Anterior cingulate cortex (tissue), 58 donors: ENCODE measurements at regions not wholly inside any gene's neighbourhood (a gene's known extent, or its start where the extent isn't known, plus 50 kb on each side); places are given as distances from the start of the nearest gene placed in this dataset.

Experiments used
- DNase-seq, 58 donors: peaks; one replicate each; lab custom pipeline; 2025; lab: John Stamatoyannopoulos, UW

- DNase-seq: no peak
Observed at GRCh38 chr6:53744321-53744720, 50.5 kb upstream of the LRRC1 start.

DNA sequence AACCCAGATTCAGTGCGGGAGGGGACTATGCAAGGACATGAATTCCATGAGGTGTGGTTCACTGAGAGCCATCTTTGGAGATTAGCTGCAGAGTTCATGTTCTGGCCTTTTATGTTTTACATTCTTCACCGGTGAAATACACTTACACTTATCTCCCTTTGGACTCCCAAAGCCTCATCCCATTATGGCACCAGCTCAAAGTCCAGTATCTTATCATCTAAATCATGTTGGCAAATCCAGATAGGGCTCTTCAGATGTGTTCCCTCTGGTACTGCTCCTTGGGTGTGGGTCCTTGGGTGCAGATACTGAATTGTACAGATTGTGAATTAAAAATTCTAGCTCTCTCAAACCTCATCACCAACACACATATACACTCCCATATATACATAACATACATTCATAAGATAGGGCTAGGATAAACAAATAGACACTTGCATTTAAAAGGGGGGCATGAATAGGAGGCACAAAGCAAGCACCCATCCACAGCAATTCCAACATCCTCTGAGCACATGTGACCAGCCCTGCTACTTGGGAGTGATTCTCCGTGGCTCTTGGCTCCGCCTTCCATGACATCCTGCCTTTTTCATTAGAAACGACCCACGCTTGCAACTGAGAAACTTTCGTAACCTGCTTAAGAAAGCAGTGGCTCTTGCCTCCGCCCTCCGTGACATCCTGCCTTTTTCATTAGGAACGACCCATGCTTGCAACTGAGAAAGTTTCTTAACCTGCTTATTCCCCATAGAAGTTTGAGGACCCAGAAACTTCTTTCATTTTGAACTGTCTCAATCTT lies 53.6 kb upstream of the LRRC1 start:
- no peak for DNase-seq

- DNase-seq: no peak
Observed at GRCh38 chr6:53737746-53738145, 57.1 kb upstream of the LRRC1 start.

GRCh38 chr6:53735896-53736295 lies 58.9 kb upstream of the LRRC1 start:
- DNase-seq: no peak

GRCh38 chr6:53734473-53735299 lies 60.1 kb upstream of the LRRC1 start:
- DNase-seq: peak in 2 of 58 donors; percentile 0 to 2

- DNase-seq: no peak
Observed at GRCh38 chr6:53731866-53732636, 62.8 kb upstream of the LRRC1 start.

DNA sequence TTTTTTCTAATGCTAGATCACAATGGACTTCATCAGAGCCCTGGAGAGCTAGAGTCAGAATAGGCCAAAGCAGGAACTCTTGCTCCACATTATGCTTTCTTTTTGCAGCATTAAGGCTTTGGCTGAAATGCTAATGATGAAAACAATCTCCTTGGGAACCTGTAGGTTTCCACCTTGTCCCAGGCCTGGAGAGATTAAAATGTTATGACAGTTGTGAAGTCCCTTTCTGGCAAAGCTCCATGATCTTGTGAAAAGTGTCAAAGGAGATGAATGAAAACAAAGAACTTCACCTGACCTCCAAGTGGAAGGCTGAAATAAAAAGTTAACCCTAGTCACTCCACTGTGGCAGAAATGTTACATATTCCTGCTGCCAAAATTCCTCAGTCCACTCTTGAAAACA lies 64.0 kb upstream of the LRRC1 start:
- DNase-seq: no peak

DNA sequence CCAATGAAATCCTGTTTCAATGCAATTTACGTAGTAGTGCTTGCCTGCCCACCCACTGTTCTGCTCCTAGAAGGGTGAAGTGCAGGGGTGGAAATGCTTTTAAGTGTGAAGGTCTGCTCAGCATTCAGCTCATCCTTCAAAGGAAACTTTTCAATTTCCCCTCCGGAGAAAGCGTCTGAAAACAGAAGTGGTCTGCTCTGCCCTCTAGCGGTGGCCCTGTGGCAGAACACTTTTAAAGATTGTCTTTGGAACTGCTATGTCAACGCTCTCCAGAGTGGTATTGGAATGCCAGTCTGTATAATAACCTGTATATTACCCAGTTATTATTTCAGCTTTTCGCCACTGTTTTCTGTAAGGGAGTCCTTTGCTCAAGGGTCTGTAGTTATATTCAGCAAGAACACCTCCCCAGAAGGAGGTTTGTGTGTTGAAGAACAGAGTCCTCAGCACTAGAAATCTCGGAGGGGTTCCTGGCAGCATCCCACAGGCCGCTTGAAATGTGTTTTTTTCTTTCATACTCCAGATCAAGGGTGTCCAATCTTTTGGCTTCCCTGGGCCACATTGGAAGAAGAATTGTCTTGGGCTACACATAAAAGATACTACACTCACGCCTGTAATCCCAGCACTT lies 63.1 kb upstream of the KLHL31 start:
- DNase-seq: peak in 43 of 58 donors; percentile 0 to 68 (median 21)

- no peak for DNase-seq
Observed at GRCh38 chr6:53727748-53728147, 62.2 kb upstream of the KLHL31 start.

- peak in 56 of 58 donors; percentile 1 to 85 (median 53) for DNase-seq
Observed at GRCh38 chr6:53725791-53726575, 60.4 kb upstream of the KLHL31 start.

DNA sequence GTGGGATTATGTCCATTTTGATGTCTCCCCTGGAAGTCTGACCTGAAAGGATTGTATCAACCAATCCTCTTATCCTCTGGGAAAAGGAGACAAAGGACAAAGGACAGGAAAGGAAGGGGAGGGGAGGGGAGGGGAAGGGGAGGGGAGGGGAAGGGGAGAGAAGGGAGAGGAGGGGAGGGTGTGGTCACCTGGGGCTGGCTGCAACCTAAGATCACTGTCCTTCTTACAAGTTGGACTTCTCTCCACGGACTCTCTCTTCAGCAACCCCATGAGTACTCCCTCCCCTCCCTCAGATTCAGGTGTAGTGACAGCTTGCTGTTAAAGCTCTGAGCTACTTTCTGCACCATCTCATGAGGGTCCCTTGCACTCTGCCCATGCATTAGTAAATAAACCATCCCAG lies 58.9 kb upstream of the KLHL31 start:
- DNase-seq: no peak

DNA sequence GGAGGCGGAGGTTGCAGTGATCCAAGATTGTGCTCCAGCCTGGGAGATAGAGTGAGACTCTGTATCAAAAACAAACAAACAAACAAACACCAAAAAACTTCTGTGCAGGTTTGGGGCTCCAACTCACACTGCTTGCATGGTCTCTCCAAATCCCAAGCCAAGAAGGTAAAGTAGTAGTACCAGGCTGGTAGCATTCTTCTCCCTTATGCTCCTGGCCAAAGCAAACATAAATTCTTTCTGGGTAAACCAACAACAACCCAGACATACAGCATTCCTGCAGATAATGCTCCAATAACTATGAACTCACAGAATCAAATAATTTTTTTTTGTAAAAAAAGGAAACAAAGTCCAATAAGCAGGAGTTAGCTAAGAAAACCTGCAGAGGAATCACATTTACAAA lies 57.8 kb upstream of the KLHL31 start:
- no peak for DNase-seq

- DNase-seq: no peak
Observed at GRCh38 chr6:53721766-53722165, 56.2 kb upstream of the KLHL31 start.

- DNase-seq: peak in 22 of 58 donors; percentile 2 to 71 (median 13)
Observed at GRCh38 chr6:53718597-53719460, 53.3 kb upstream of the KLHL31 start.

- no peak for DNase-seq
Observed at GRCh38 chr6:53717566-53717965, 52.0 kb upstream of the KLHL31 start.

GRCh38 chr6:53715434-53715833 lies 49.9 kb upstream of the KLHL31 start:
- DNase-seq: no peak
